GM23338 (cell line): ENCODE measurements at regions not wholly inside any gene's neighbourhood (a gene's known extent, or its start where the extent isn't known, plus 50 kb on each side); places are given as distances from the start of the nearest gene placed in this dataset.

Experiments
- ATAC-seq: fragments of 200-7000 bp; cut with Tn5 transposase; 3 replicates; pipeline ENCODE4 v1.9.1; 2020
- DNase-seq: peaks from one replicate; pipeline ENCODE4 v3.0.0-alpha.2; 2015; ENCODE audit warnings: low spot score
- H2AFZ ChIP-seq: fragments of 200-600 bp; sonication (generic); 2 replicates; pipeline ENCODE4 v1.8.0; 2016; ENCODE audit warnings: antibody characterized with exemption, mild to moderate bottlenecking, moderate library complexity
- H3F3A ChIP-seq: fragments of 200-600 bp; sonication (generic); replicated peaks from 2 replicates; pipeline ENCODE4 v1.8.0; 2017; ENCODE audit warnings: antibody characterized with exemption, mixed run types, low read depth
- H3K27ac ChIP-seq: fragments of 200-600 bp; sonication (generic); 2 replicates; pipeline ENCODE4 v1.6.1; 2016; ENCODE audit warnings: low read depth
- H3K27me3 ChIP-seq: fragments of 200-600 bp; sonication (generic); 2 replicates; pipeline ENCODE4 v1.8.0; 2016; ENCODE audit warnings: mild to moderate bottlenecking, mixed run types, moderate library complexity; ENCODE audit not compliant: insufficient read depth
- H3K36me3 ChIP-seq: fragments of 200-600 bp; sonication (generic); 2 replicates; pipeline ENCODE4 v1.8.0; 2016; ENCODE audit warnings: mild to moderate bottlenecking; ENCODE audit not compliant: insufficient read depth
- H3K4me1 ChIP-seq: fragments of 200-600 bp; sonication (generic); 2 replicates; pipeline ENCODE4 v1.8.0; 2016; ENCODE audit warnings: mild to moderate bottlenecking, moderate library complexity; ENCODE audit not compliant: insufficient read depth
- H3K4me2 ChIP-seq: fragments of 200-600 bp; sonication (generic); 2 replicates; pipeline ENCODE4 v1.7.1; 2017; ENCODE audit warnings: mixed run types
- H3K4me3 ChIP-seq: fragments of 200-600 bp; sonication (generic); 2 replicates; pipeline ENCODE4 v1.6.1; 2016; ENCODE audit warnings: mixed run types
- H3K79me2 ChIP-seq: fragments of 200-600 bp; sonication (generic); replicated peaks from 2 replicates; pipeline ENCODE4 v1.8.0; 2017; ENCODE audit warnings: mild to moderate bottlenecking; ENCODE audit not compliant: insufficient read depth
- H3K9me2 ChIP-seq: fragments of 200-600 bp; sonication (generic); 2 replicates; pipeline ENCODE4 v1.8.0; 2017; ENCODE audit not compliant: insufficient read depth
- H4K20me1 ChIP-seq: fragments of 200-600 bp; sonication (generic); replicated peaks from 2 replicates; pipeline ENCODE4 v1.8.0; 2017; ENCODE audit warnings: mild to moderate bottlenecking; ENCODE audit not compliant: insufficient read depth
- H3K27ac Mint-ChIP-seq: 2 replicates; pipeline ENCODE4 v1.8.0; 2020; ENCODE audit warnings: inconsistent platforms, mild to moderate bottlenecking, moderate library complexity, mixed read lengths
- H3K27me3 Mint-ChIP-seq: 3 replicates; pipeline ENCODE4 v1.8.0; 2022; ENCODE audit warnings: low read depth, mild to moderate bottlenecking, moderate library complexity, mixed read lengths, inconsistent platforms; ENCODE audit not compliant: insufficient read depth, poor library complexity
- H3K36me3 Mint-ChIP-seq: 3 replicates; pipeline ENCODE4 v1.8.0; 2021; ENCODE audit warnings: low read depth, mild to moderate bottlenecking, inconsistent platforms, moderate library complexity, mixed read lengths
- H3K4me1 Mint-ChIP-seq: 3 replicates; pipeline ENCODE4 v1.8.0; 2020; ENCODE audit warnings: mild to moderate bottlenecking, inconsistent platforms, mixed read lengths
- H3K4me3 Mint-ChIP-seq: 3 replicates; pipeline ENCODE4 v1.8.0; 2021; ENCODE audit warnings: moderate library complexity, mild to moderate bottlenecking, inconsistent platforms, mixed read lengths
- H3K9me3 Mint-ChIP-seq: 3 replicates; pipeline ENCODE4 v1.8.0; 2020; ENCODE audit warnings: moderate library complexity, mild to moderate bottlenecking, inconsistent platforms, mixed read lengths
- CREB1 ChIP-seq: fragments of 250-450 bp; sonication (Bioruptor Pico); IDR thresholded peaks from 2 replicates; pipeline ENCODE4 v1.5.0; 2020; ENCODE audit warnings: low read depth, mild to moderate bottlenecking, moderate library complexity
- CTCF ChIP-seq, 2 experiments: fragments of 200-600 bp in 1 of 2; sonication (generic) in 1 of 2; conservative IDR thresholded peaks; 2 replicates each; pipeline versions ENCODE4 v1.5.1 to v1.6.1; 2016 to 2017; ENCODE audit warnings: antibody characterized with exemption in 2 of 2, low read depth in 2 of 2, mild to moderate bottlenecking in 2 of 2, moderate library complexity in 1 of 2
- ETS1 ChIP-seq: IDR thresholded peaks from 2 replicates; pipeline ENCODE4 v1.6.1; 2016; ENCODE audit warnings: antibody characterized with exemption
- EZH2 ChIP-seq: fragments of 200-600 bp; sonication (generic); IDR thresholded peaks from one replicate; pipeline ENCODE4 v1.8.0; 2017; ENCODE audit warnings: antibody characterized with exemption, mild to moderate bottlenecking, low read depth; ENCODE audit not compliant: unreplicated experiment
- EZH2phosphoT487 ChIP-seq: fragments of 200-600 bp; sonication (generic); IDR thresholded peaks from one replicate; pipeline ENCODE4 v1.8.1; 2018; ENCODE audit warnings: antibody characterized with exemption; ENCODE audit not compliant: unreplicated experiment
- JUNB ChIP-seq: IDR thresholded peaks from one replicate; pipeline ENCODE4 v1.6.1; 2016; ENCODE audit warnings: antibody characterized with exemption; ENCODE audit not compliant: unreplicated experiment
- NANOG ChIP-seq: IDR thresholded peaks from 2 replicates; pipeline ENCODE4 v1.6.1; 2016; ENCODE audit warnings: antibody characterized with exemption, borderline replicate concordance
- POLR2AphosphoS5 ChIP-seq: IDR thresholded peaks from 2 replicates; pipeline ENCODE4 v1.6.1; 2016; ENCODE audit warnings: antibody characterized with exemption, low read depth
- REST ChIP-seq: IDR thresholded peaks from one replicate; pipeline ENCODE4 v1.6.1; 2018; ENCODE audit warnings: antibody characterized with exemption; ENCODE audit not compliant: unreplicated experiment
- STAT1 ChIP-seq: IDR thresholded peaks from one replicate; pipeline ENCODE4 v1.6.1; 2016; ENCODE audit warnings: antibody characterized with exemption; ENCODE audit not compliant: unreplicated experiment
- ZNF114 ChIP-seq: fragments of 250-450 bp; sonication (Bioruptor Pico); IDR thresholded peaks from 2 replicates; pipeline ENCODE4 v1.5.0; 2020; ENCODE audit warnings: mild to moderate bottlenecking, moderate library complexity
- ZNF331 ChIP-seq: fragments of 250-450 bp; sonication (Bioruptor Pico); IDR thresholded peaks from 2 replicates; pipeline ENCODE4 v1.5.0; 2020; ENCODE audit warnings: low read depth, mild to moderate bottlenecking, moderate library complexity
- ZNF462 ChIP-seq: fragments of 250-450 bp; sonication (Bioruptor Pico); IDR thresholded peaks from 2 replicates; pipeline ENCODE4 v1.5.0; 2020; ENCODE audit warnings: mild to moderate bottlenecking, moderate library complexity

GRCh38 chr11:41522391-41522790 is 62.9 kb upstream of the LRRC4C start:
- Histone ChIP-seq H3K79me2 (no peaks in the 10 kb centered on the region), H3F3A (no peaks in the 10 kb centered on the region), H3K27me3 (no peaks in the 10 kb centered on the region), H3K4me1 (peaks cover 7% of the 10 kb centered on the region), H2AFZ (no peak overlapping the region), H3K9me2 (no peaks in the 10 kb centered on the region; the same call in none of the 2 replicates), H3K36me3 (no peaks in the 10 kb centered on the region), H3K4me2 (no peak overlapping the region), H4K20me1 (no peaks in the 10 kb centered on the region), H3K4me3 (no peak overlapping the region), H3K27ac (no peak overlapping the region)
- DNase-seq (no peak), ATAC-seq (no peak)
- no peaks in the 10 kb centered on the region for H3K27me3 Mint-ChIP-seq
- no peak overlapping the region for H3K4me3 Mint-ChIP-seq
- TF ChIP-seq ZNF114: no peak
- no peak for TF ChIP-seq ZNF462 (CRISPR knock-in tag)
- no peak for TF ChIP-seq ZNF331 (CRISPR knock-in tag)
- no peak for TF ChIP-seq STAT1
- no peak for TF ChIP-seq EZH2
- no peak for TF ChIP-seq EZH2phosphoT487
- no peak for TF ChIP-seq NANOG
- no peak for TF ChIP-seq REST
- no peak for TF ChIP-seq ETS1
- no peak for TF ChIP-seq CREB1 (CRISPR knock-in tag)
- TF ChIP-seq CTCF (conservative IDR thresholded peaks at IDR 0.05; ENCODE audit: low read depth in 2 of 2): no peak
- no peak for TF ChIP-seq JUNB
- no peak for TF ChIP-seq POLR2AphosphoS5
- H3K36me3 Mint-ChIP-seq: no peaks in the 10 kb centered on the region
- H3K4me1 Mint-ChIP-seq: peaks cover 14% of the 10 kb centered on the region
- peak overlapping the region; percentile 98 for H3K27ac Mint-ChIP-seq
- no peaks in the 10 kb centered on the region for H3K9me3 Mint-ChIP-seq
